NCI-H2081 treated with DMSO at 0.1 percent for 48 hours (cell line): ENCODE measurements at regions not wholly inside any gene's neighbourhood (a gene's known extent, or its start where the extent isn't known, plus 50 kb on each side); places are given as distances from the start of the nearest gene placed in this dataset.

Source experiments
- DNase-seq: peaks from one replicate; lab custom pipeline; 2025; lab: John Stamatoyannopoulos, UW

- no peak for DNase-seq
Observed at GRCh38 chr5:60335913-60336312, 364.1 kb downstream of the DEPDC1B start.

DNA sequence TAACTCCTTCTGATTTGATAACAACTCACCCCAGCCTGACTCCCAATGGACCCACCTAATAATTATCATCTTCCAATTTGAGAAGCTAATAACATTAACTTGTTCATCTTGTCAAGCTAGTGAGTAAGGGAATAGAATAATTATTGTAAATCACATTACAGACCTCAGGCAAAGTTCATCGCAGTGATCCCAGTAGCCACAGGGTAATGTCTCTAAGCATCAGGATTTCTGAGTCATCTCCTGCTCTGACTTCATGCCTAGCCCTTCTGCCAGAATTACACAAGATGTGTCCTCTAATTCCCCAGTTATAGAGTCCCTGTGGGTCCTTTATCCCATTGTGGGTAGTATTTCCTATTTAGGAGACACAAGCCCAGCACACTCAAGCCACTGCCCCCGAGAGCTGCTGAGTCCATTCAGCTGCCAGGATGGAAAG lies 365.7 kb downstream of the DEPDC1B start:
- DNase-seq = no peak

DNA sequence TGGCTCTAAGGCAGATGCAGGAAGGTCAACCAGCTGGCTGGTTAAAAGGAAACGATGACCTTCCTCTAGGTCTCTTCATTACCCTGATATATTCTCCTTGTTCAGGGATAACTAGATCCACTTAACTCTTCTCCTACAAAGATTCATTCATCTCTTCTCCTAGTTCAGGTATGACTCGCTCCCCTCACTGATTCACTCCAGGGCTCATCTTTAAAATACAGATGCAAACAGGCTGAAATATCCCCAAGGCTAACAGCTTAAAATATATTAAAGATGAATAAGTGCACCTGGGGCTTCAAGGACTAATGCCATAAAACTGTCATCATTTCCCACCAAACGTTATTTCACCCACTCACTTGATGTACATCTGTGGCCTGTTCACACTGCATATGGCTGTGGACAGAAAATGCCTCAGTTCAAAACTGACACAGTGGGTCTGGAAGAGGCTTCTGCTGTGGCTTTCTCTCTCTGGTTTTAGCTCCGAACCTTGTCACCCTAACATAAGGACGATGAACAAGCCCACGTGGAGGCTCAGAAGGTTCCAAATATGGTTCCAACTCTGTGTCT lies 366.9 kb downstream of the DEPDC1B start:
- DNase-seq = no peak

DNA sequence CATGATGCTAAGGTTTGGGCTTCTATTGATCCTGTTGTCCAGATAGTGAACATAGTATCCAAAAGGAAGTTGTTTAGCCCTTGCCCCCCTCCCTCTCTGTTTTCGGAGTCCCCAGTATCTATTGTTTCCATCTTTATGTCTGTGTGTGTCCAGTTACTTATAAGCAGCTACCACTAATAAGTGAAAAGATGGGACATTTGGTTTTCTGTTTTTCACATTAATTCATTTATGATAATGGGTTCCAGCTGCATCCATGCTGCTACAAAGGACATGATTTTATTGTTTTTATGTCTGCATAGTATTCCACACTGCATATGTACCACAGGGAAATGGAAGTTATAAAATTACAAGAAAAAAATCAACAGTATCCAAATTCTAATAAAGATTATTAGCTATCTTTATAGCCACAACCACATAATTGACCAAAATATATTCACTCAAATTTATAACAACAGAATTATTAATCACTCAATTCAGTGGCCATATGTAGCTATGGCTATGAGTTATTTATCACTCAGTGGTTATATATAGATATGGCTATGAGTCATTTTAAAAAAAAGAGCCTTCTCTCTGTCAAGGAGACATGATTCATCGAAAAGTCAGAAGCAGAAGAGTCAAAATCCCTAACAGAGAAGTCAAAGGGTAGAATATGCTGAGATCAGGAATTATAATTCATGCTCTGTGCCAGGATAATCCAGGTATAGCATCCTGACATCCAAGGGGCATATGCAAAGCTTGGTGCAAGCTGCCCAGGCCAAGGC lies 367.5 kb downstream of the DEPDC1B start:
- no peak for DNase-seq

- DNase-seq = no peak
Observed at GRCh38 chr5:60330236-60330635, 369.7 kb downstream of the DEPDC1B start.

GRCh38 chr5:60325870-60326269 lies 374.1 kb downstream of the DEPDC1B start:
- no peak for DNase-seq

GRCh38 chr5:60323596-60323995 lies 376.4 kb downstream of the DEPDC1B start:
- no peak for DNase-seq

DNA sequence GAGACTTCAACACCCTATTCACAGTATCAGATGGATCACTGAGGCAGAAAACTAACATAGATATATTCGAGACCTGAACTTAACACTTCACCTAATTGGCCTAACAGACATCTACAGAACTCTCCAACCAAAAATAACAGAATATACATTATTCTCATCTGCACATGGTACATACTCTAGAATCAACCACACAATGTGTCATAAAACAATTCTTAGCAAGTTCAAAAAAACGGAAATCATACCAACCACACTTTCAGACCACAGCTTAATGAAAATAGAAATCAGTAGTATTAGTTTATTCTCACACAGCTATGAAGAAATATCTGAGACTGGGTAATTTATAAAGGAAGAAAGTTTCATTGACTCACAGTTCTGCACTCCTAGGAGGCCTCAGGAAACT lies 387.9 kb downstream of the DEPDC1B start:
- no peak for DNase-seq

DNA sequence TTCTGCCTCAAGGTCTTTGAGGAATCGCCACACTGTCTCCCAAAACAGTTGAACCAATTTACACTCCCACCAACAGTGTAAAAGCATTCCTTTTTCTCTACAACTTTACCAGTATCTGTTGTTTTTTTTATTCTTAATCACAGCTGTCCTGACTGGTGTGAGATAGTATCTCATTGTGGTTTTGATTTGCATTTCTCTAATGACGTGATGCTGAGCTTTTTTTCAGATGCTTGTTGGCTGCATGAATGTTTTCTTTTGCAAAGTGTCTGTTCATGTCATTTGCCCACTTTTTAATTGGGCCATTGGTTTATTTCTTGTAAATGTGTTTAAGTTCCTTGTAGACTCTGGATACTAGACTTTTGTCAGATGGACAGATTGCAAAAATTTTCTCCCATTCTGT lies 400.0 kb downstream of the DEPDC1B start:
- no peak for DNase-seq

GRCh38 chr5:60297658-60298057 lies 402.3 kb downstream of the DEPDC1B start:
- no peak for DNase-seq

DNA sequence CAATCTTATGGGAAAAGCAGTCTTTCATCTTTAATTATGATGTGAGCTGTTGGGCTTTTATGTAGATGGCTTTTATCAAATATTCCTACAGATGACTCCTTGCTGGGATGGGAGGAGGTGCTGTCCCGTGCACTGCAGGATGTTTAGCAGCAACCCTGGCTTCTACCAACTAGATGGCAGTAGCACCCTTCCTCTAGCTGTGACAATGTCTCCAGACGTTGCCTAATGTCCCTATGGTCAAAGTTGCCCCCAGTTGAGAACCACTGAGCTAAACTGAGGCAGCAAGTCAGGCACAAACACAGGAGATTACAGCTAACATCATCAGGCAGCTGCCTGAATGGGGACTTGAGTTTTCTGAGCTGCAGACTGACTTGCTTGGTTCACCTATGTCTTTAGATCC lies 401.9 kb upstream of the PDE4D start:
- no peak for DNase-seq

DNA sequence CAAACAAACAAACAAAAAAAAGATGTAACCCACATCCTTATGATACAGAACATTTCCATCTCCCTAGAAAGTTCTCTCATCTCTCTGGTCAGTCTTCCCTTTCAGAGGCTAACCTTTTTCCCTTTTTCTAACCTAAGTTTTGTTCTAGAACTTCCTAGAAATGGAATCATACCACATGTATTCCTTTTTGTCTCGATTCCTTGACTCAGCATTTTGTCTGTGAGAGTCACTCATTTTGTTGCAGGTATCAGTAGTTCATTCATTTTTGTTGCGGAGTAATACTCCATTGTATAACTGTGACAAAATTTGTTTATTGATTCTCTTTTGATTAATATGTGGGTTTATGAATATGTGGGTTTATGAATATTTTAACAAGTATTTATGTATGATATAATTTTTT lies 400.0 kb upstream of the PDE4D start:
- DNase-seq = no peak

DNA sequence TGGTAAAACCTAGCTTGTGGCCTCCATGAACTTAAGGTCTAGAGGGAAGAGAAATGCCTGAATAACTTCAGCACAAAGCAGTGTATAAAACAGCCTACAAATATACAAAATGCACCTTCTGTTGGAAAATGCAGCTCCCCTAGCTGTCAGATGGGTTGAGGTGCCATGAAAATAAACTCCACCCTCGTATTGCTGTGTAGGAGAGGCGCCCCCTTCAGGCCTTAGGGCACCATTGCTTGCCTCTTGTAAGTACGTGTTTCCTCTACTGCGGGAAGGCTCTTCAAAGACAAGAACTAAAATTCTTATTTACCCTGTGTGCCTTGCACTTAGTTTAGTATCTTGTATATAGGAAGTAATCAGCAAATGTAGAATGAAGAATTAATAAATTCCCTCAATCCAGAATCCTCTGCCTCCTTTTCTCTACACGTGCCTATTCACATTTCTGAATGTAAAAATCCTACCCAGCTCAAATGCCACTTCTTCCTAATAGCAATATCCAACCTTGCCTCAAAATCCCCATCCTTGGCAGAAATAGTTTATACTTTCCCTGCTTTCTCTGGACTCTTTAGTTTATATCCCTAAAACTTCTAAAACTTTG lies 393.7 kb upstream of the PDE4D start:
- DNase-seq = peak; percentile 10

DNA sequence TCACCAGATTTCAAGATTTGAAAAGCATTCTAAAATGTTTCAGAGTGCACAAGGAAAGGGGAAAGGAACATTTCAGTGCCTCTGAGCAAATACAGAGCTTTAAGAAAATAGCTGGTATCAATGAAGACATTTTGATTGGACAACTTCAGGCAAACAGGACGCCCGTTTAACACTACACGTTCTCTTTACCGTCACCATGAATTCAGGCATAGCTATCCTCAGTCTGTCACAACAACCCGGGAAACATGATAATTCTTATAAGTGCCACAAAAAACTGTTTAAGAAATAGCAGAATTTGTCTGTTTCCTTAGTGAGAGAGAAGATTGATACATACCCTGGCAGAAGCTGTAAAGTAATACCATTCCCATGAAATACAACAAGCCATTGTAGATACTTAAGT lies 392.4 kb upstream of the PDE4D start:
- DNase-seq = no peak

DNA sequence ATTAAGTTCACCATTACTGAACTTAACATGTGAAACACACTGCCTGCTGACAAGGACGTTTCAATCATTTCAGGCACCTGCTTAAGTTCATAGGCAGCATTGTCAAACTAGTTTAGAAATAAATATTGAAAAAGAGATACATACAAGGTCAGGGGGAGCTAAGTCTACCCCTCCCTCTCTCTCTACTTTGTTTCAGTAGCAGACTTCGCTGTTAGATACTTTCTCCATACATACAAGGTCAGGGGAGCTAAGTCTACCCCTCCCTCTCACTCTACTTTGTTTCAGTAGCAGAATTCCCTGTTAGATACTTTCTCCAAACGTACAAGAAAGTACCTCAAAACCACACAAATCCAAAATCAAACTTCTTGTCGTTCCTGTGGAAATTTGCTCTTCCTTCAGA lies 387.4 kb upstream of the PDE4D start:
- no peak for DNase-seq

GRCh38 chr5:60277941-60278340 lies 384.4 kb upstream of the PDE4D start:
- no peak for DNase-seq

- no peak for DNase-seq
Observed at GRCh38 chr5:60274747-60275146, 381.2 kb upstream of the PDE4D start.

- DNase-seq = no peak
Observed at GRCh38 chr5:60271517-60271916, 378.0 kb upstream of the PDE4D start.

GRCh38 chr5:60267907-60268306 lies 374.4 kb upstream of the PDE4D start:
- DNase-seq = no peak

DNA sequence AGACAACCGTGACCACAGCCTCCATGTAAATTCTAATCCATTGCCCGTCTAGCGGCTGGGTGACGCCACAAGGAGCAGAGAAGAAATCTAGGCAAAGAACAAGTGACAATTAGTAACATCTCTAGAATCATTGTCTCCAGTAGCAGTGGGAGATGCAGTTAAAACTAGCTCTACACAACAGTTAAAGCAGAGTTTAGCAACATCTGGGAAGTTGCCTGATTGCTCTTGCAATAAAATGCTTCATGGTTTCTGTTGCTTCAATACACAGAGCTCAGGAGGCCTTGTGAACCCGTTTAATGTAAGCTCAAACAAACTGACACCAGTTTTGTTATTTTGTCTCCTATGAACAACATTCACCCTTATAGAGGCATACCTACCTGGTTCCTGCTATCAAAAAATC lies 369.8 kb upstream of the PDE4D start:
- DNase-seq = no peak

GRCh38 chr5:60262576-60263295 lies 369.2 kb upstream of the PDE4D start:
- no peak for DNase-seq

DNA sequence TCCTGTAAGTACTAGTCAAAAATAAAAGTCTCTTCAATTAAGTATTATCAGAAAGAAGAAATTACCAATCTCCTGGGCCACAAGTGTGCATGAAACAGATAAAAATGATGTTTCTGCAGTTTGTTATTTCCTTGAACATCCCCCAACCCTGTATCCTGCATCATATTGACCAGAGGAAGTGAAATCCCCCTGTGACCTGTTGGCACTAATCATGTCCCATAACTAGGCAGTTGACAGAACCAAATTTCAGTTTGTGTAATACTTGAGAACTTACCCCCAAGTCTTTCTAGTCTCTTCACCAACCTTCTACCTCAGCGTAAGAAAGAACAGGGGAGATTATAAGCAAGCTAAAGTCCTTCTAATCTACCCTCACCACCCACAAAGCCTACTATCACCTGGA lies 368.2 kb upstream of the PDE4D start:
- DNase-seq = no peak

DNA sequence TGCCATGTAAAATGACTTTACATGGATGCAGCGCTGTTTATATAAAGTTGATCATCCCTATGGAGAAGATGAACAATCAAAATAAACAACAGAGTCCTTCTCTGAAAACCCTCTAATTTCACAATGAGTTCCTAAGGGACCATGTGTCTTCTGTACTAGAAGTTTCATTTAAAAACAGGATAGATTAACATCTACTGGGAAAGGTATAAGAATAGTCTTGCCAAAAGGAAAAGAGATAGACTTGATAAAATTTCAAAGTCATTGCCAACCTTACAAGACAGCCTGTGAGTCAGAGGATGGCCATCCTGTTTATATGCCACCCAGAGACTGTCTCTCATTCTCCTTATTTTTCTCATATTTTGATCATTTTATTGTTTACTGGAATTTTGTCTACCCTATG lies 367.1 kb upstream of the PDE4D start:
- no peak for DNase-seq
